Activated T-cell treated with anti-CD3 and anti-CD28 coated beads for 48 hours (primary cell): ENCODE measurements at regions not wholly inside any gene's neighbourhood (a gene's known extent, or its start where the extent isn't known, plus 50 kb on each side); places are given as distances from the start of the nearest gene placed in this dataset.
"Not testable (repeated sequence)": the region's sequence is repeated elsewhere in the genome, so short reads cannot be mapped to it uniquely, and the experiment has no call there.

Experiments used
- DNase-seq: peaks from one replicate; pipeline ENCODE4 v3.0.0-alpha.2; 2020; ENCODE audit warnings: low read depth

DNA sequence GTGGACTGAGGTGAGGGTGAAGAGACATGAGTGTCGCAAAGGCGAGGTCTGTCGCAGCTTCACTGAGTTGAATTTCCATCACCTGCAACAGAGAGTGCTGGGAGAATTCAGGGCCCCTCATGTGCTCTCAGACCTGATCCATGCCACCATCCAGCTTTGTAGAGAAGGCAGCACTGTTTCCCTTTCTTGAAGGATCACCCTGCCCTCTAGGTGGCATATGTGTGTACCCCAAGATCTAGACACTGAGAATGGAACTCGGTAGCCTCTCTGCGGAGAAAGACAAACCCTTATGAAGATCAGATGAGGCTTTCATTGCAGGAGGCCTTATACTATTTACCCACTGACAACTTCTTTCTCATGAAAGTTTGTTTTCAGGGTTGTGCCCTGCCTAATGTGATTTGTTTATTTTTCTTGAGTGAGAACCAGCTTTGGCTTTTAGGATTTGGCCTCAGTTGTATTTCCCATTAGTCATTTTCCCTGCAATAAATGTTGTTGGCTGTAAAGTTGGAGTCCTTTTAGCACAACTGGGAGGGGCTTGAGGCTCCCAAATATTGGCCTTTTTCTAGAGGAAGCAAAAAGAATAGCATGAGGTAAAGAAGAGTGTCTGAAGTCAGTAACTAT, 811.3 kb downstream of the DHX35 start:
- DNase-seq: no peak

DNA sequence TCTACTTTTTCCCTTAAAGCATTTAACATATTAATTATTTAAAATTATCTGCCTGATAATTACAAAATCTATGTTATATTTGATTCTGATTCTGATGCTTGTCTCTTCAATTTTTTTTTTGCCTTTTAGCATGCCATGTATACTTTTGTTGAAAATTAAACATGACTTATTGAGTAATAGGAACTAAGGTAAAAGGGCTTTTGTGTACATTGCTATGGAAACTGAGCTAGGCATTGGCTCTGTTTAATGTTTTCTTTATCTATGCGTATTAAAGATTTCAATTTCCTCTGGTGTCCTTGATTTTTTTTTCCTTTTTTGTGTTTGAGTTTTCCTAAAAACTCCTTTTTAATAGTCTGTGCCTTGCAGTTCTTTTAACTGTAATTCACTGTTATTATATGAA, 805.2 kb downstream of the DHX35 start:
- no peak for DNase-seq

DNA sequence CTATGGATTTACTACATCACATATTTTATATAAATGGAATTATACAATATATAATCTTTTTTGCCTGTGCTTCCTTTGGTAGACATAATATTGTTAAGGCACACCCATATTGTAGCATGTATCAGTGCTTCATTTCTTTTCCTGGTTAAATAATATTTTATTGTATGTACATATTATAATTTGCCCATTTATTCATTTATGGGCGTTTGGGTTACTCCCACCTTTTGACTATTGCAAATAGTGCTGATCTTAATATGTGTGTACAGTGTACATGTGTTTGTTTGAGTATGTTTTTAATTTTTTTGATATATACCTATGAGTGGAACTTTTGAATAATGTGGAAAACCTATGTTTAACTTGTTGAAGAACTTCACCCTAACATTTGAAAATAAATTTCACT, 804.2 kb downstream of the DHX35 start:
- no peak for DNase-seq

GRCh38 chr20:39762716-39763115, 800.6 kb downstream of the DHX35 start:
- DNase-seq: no peak

- DNase-seq: no peak
Observed at GRCh38 chr20:39758876-39759275, 796.7 kb downstream of the DHX35 start.

- DNase-seq: no peak
Observed at GRCh38 chr20:39756828-39757227, 794.7 kb downstream of the DHX35 start.

- DNase-seq: no peak
Observed at GRCh38 chr20:39756369-39756768, 794.2 kb downstream of the DHX35 start.

- no peak for DNase-seq
Observed at GRCh38 chr20:39752262-39752876, 790.2 kb downstream of the DHX35 start.

GRCh38 chr20:39751557-39752137, 789.5 kb downstream of the DHX35 start:
- no peak for DNase-seq

DNA sequence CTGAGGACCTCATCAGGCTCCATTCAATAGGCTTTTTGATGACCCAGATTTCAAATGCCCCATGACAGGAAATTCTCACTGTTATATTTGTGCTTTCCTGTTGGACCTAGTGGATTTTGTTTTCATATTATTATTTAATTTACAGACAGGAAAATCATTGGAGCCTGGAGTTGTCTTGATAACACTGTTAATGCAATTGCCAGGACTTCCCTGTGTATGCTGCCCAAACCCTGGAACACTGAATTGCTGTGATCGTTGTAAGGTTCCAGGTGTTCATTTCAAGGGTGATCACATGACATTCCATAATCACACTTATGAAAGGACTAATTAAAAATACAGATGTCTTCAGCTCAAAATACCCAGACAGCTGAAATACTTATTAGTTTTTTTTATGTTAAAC, 783.2 kb downstream of the DHX35 start:
- DNase-seq: no peak

- DNase-seq: no peak
Observed at GRCh38 chr20:39738651-39739050, 776.5 kb downstream of the DHX35 start.

DNA sequence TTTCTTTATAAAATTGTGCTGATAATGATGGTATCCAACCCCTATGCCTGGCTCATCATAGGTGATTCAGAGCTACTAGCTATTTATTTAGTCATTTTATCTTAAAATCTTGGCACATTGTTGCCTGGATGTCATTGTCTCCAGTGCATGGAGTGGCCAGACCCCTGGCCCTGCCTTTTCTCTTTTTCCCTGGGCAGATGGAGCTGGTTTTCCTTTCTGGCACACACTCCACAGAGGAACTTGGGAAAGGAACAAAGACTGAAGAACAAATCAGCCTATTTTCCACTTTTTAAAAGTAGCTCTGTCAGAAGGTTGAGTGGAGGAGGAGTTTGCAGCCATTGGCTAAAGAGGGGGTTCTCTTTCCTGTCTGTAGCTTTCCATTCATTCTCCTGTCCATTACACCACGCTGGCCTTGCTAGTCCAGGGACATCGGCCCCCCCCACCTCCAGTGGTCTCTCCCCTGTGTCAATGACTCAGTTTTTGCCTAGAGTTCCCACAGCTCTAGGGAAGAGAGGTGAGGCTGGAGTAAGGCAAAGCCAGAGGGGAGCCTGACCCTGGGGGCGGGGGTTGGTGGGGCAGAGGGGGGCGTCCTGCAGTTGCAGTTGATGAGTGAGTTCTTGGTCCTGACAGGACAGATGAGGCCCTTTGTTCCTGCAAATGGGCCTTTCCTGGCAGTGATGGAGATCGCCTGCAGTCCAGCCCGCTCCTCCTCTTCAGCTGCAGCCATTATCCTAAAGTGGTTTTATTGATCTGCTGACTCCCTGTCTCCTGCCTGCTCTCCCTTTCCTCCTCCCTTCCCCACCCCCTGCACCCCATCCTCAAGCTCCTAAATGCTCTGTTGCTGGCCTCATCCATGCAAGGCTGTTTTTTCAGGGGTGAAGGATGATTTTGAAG, 774.5 kb downstream of the DHX35 start:
- DNase-seq: no peak

DNA sequence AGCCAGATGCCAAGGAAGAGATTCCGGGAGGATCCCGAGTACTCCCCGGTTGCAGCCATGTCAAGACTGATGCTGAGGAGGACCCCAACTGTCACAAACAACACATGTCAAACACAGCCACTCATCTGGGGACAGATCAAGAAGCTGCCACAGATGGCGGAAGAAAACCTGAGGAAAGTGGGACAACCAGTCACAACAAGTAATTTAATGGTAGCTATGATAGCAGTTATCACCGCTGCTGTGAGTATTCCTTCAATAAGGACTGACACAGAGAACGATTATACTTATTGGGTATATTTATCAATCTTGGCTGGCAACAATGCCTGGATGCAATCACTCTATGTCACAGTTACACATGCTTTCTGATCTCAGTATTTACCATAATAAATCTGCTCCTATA, 763.4 kb downstream of the DHX35 start:
- DNase-seq: not testable (repeated sequence)

DNA sequence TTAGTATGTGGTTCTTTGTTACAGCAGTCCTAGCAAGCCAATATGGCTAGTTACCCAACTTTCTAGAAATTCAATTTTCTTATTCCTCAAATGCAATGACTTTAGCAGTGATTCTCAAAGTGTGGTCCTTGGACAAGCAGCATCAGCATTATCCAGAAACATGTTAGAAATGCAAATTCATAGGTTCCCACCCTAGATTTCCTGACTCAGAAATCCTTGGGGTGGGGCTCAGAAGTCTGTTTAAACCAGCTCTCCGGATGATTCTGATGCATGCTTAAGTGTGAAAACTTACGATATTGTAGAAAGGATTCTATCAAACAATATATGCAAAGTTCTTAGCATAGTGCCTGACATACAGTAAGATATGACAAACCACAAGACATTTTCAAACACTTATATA, 757.1 kb downstream of the DHX35 start:
- no peak for DNase-seq

- no peak for DNase-seq
Observed at GRCh38 chr20:39717936-39718335, 755.8 kb downstream of the DHX35 start.

- DNase-seq: no peak
Observed at GRCh38 chr20:39716796-39717341, 754.7 kb downstream of the DHX35 start.

GRCh38 chr20:39713076-39713840, 751.1 kb downstream of the DHX35 start:
- no peak for DNase-seq

DNA sequence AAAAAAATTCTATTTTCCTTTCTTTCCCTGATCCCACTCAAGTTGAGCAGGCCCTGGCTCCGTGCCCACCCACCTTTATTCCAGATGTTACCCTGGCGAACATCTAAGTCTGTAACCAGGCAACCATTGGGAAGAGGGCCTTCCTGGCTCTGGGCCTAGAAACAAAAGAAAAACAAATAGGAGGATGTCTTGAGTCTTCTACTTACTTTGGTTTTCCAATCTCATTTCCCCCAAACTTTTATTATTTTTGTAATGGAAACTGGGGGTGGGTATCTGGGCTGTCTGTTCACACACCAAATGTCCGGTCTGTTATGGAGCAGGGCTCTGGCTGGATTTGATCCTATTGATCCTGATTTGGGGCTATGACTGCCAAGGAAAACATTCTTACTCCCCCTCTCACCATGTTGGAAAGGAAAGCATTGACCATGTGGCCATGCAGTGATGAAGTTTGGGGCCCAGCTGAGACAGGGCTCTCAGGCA, 744.1 kb downstream of the DHX35 start:
- DNase-seq: no peak

DNA sequence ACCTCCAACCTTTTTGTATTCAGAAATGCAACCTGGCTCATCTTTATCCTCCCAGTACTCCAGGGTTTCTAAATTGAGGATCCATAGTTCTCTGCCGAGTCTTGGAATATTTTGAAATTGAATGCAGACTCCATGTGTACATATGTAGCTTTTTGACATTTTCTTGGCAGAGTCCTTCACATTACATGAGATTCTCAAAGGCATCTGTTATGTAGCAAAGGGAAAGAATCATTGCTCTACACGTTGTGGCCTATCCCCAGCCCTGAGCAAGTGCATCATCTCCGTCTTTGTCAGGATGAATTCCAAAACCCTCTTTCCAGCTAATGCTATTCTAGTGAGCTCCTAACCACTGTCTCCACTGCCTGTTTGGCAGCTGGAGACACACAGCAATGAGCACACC, 742.9 kb downstream of the DHX35 start:
- DNase-seq: no peak

DNA sequence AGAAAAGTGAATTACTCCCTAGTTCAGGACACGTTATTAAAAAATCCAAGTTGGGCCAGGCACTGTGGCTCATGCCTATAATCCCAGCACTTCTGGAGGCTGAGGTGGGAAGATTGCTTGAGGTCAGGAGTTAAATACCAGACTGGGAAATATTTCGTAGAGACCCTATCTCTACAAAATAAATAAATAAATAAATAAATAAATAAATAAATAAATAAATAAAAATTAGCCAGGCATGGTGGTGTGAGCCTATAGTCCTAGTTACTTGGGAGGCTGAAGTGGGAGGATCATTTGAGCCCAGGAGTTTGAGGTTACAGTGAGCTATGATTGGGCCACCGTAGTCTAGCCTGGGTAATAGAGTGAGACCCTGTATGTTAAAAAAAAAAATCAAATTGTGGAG, 741.2 kb downstream of the DHX35 start:
- not testable (repeated sequence) for DNase-seq

GRCh38 chr20:39702701-39703349, 740.7 kb downstream of the DHX35 start:
- no peak for DNase-seq
